ENCODE measurements at regions not wholly inside any gene's neighbourhood (a gene's known extent, or its start where the extent isn't known, plus 50 kb on each side); places are given as distances from the start of the nearest gene placed in this dataset.

DNA sequence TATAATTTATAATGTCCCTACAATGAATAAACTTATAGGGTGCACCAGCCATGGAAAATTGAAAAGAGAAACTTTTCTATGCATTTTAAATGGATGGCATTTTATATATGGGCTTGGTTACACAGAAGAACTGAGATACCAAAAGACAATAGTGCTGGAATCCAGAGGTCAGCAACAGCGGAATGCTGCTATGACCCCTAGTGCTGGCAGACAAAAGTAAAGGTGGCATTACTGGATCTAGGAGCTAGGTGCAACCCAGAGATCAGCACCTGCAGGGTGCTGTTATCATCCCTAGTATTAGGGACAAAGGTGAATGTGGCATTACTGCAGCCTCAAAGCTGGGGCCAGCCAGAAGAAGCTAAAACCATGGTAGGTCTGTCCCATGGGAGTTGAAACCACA lies 392.7 kb upstream of the ST6GAL2 start:
- H3K9ac ChIP-seq (ENCODE audit: insufficient read depth, low read length, poor library complexity, severe bottlenecking): no peak overlapping the region
- H3K36me3 ChIP-seq (replicated peaks in 1 of 2; ENCODE audit: control insufficient read depth in 1 of 2, insufficient read depth in 2 of 2, low read length in 2 of 2): no peaks in the 10 kb centered on the region
- no peaks in the 10 kb centered on the region for H3K9me3 ChIP-seq (replicated peaks in 1 of 2; ENCODE audit: control insufficient read depth in 1 of 2, insufficient read depth in 1 of 2, low read length in 2 of 2)
- H3K79me2 ChIP-seq (ENCODE audit: insufficient read depth, low read length): no peaks in the 10 kb centered on the region
- 100% methylated on average over 1 of the region's 1 CpG for WGBS (ENCODE audit: insufficient coverage)
- no peaks in the 10 kb centered on the region for H3K27me3 ChIP-seq (ENCODE audit: control insufficient read depth in 2 of 2, insufficient read depth in 2 of 2, low read length in 2 of 2)
- Mint-ChIP-seq H3K9me3 (peaks cover 2 to 5% (median 3%) of the 10 kb centered on the region in 7 donors), H3K27me3 (ENCODE audit: low read depth in 3 of 3) (peaks cover 0 to 2% (median 0%) of the 10 kb centered on the region in 3 donors), H3K36me3 (no peaks in the 10 kb centered on the region), H3K4me3 (no peak overlapping the region), H3K4me1 (no peaks in the 10 kb centered on the region), H3K27ac (no peak overlapping the region)
- no peak overlapping the region for H2AFZ ChIP-seq (ENCODE audit: insufficient read depth, low read depth, low read length, poor library complexity, severe bottlenecking)
- intact Hi-C loops (cut with micrococcal nuclease): no loop called here
- TF ChIP-seq, protein P1, sequence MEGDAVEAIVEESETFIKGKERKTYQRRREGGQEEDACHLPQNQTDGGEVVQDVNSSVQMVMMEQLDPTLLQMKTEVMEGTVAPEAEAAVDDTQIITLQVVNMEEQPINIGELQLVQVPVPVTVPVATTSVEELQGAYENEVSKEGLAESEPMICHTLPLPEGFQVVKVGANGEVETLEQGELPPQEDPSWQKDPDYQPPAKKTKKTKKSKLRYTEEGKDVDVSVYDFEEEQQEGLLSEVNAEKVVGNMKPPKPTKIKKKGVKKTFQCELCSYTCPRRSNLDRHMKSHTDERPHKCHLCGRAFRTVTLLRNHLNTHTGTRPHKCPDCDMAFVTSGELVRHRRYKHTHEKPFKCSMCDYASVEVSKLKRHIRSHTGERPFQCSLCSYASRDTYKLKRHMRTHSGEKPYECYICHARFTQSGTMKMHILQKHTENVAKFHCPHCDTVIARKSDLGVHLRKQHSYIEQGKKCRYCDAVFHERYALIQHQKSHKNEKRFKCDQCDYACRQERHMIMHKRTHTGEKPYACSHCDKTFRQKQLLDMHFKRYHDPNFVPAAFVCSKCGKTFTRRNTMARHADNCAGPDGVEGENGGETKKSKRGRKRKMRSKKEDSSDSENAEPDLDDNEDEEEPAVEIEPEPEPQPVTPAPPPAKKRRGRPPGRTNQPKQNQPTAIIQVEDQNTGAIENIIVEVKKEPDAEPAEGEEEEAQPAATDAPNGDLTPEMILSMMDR (IDR thresholded peaks at IDR 0.05): no peak
- H3K4me1 ChIP-seq (ENCODE audit: control insufficient read depth in 1 of 2, insufficient read depth in 2 of 2, low read length in 2 of 2): no peaks in the 10 kb centered on the region
- H3K27ac ChIP-seq (ENCODE audit: low read depth in 1 of 2, low read length in 2 of 2): no peak overlapping the region
- no peak overlapping the region for H3K4me2 ChIP-seq (replicated peaks; ENCODE audit: extremely low read depth, low read length, poor library complexity, severe bottlenecking)
- no peaks in the 10 kb centered on the region for H4K20me1 ChIP-seq (ENCODE audit: insufficient read depth, low read length)
- H3K4me3 ChIP-seq (replicated peaks in 1 of 3; ENCODE audit: low read depth in 2 of 3, low read length in 3 of 3): no peak overlapping the region
- DNase-seq: no peak

DNA sequence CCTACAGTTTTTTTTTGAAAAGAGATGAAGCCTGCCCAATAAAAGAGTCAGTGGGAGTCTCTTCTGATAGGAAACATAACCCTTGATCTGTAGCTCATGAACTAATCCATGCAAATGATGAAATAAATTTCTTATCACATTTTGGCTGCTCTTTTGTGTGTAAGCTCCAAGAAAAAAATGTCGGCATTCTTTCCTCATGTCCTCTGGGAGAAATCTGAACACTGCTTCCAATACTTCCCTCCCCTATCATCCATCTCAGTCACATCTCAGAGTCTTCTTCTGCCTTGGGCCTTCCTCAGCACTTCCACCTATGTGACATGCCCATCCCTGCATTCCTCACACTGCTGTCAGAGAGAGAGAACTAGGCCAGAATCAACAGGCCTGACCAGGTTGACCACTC lies 395.7 kb upstream of the ST6GAL2 start:
- H3K9me3 ChIP-seq (replicated peaks in 1 of 2; ENCODE audit: control insufficient read depth in 1 of 2, insufficient read depth in 1 of 2, low read length in 2 of 2): no peaks in the 10 kb centered on the region
- Mint-ChIP-seq H3K27me3 (ENCODE audit: low read depth in 3 of 3) (peaks cover 0 to 2% (median 0%) of the 10 kb centered on the region in 3 donors), H3K36me3 (no peaks in the 10 kb centered on the region), H3K9me3 (peaks cover 0 to 9% (median 4%) of the 10 kb centered on the region in 7 donors), H3K4me3 (no peak overlapping the region), H3K27ac (no peak overlapping the region), H3K4me1 (no peaks in the 10 kb centered on the region)
- no peak overlapping the region for H3K4me2 ChIP-seq (replicated peaks; ENCODE audit: extremely low read depth, low read length, poor library complexity, severe bottlenecking)
- H3K27ac ChIP-seq (ENCODE audit: low read depth in 1 of 2, low read length in 2 of 2): no peak overlapping the region
- DNase-seq: no peak
- no peaks in the 10 kb centered on the region for H3K27me3 ChIP-seq (ENCODE audit: control insufficient read depth in 2 of 2, insufficient read depth in 2 of 2, low read length in 2 of 2)
- WGBS (ENCODE audit: insufficient coverage): 91% methylated on average over 1 of the region's 1 CpG
- H3K79me2 ChIP-seq (ENCODE audit: insufficient read depth, low read length): no peaks in the 10 kb centered on the region
- no peak overlapping the region for H3K9ac ChIP-seq (ENCODE audit: insufficient read depth, low read length, poor library complexity, severe bottlenecking)
- H3K4me3 ChIP-seq (replicated peaks in 1 of 3; ENCODE audit: low read depth in 2 of 3, low read length in 3 of 3): no peak overlapping the region
- intact Hi-C loops (cut with micrococcal nuclease): no loop called here
- no peaks in the 10 kb centered on the region for H3K4me1 ChIP-seq (ENCODE audit: control insufficient read depth in 1 of 2, insufficient read depth in 2 of 2, low read length in 2 of 2)
- no peaks in the 10 kb centered on the region for H3K36me3 ChIP-seq (replicated peaks in 1 of 2; ENCODE audit: control insufficient read depth in 1 of 2, insufficient read depth in 2 of 2, low read length in 2 of 2)
- no peak overlapping the region for H2AFZ ChIP-seq (ENCODE audit: insufficient read depth, low read depth, low read length, poor library complexity, severe bottlenecking)
- H4K20me1 ChIP-seq (ENCODE audit: insufficient read depth, low read length): no peaks in the 10 kb centered on the region
- TF ChIP-seq, protein P1 (IDR thresholded peaks at IDR 0.05): no peak

Measured in CD14-positive monocyte (primary cell).